LHCN-M2 (cell line): ENCODE measurements at regions not wholly inside any gene's neighbourhood (a gene's known extent, or its start where the extent isn't known, plus 50 kb on each side); places are given as distances from the start of the nearest gene placed in this dataset.
"Not testable (repeated sequence)": the region's sequence is repeated elsewhere in the genome, so short reads cannot be mapped to it uniquely, and the experiment has no call there.

ENCODE experiments used
- DNase-seq: peaks from one replicate; pipeline ENCODE4 v3.0.0-alpha.2; 2012; ENCODE audit warnings: low read depth

GRCh38 chr4:40681600-40681999 is 51.9 kb upstream of the RBM47 start:
- no peak for DNase-seq

GRCh38 chr4:40682290-40683101 is 52.8 kb upstream of the RBM47 start:
- DNase-seq: no peak

GRCh38 chr4:40683536-40684145 is 54.0 kb upstream of the RBM47 start:
- not testable (repeated sequence) for DNase-seq

DNA sequence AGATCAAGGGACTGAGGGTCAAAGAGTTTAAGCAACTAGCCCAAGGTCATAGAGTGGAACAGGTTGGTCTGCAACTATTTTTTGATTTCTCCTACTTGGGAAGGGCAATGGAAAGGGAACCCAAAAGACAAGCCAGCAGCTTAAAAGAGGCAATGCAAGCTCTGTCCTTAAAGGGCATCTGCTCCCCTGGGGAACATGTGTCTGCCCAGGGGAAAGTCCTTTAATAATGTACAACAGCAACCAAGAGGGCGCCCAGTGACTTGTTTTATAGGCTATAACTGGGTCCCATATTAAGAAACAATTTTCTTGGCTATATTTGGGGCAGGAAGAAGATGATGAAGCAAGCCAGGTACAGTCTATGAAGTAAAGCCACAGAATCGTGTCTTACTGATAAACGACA is 54.7 kb upstream of the RBM47 start:
- no peak for DNase-seq

DNA sequence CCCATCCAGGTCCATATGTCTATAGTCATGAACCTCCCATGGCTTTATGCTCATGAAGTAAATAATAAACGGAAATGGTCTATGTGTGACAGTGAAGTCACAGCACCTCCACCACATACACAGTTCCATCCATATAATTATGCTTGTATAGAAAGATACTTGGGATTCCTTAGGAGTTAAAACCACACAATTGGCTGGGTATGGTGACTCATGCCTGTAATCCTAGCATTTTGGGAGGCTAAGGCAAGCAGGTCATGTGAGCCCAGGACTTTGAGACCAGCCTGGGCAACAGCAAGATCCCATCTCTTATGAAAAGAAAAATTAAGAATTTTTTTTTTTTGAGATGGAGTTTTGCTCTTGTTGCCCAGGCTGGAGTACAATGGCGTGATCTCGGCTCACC is 55.6 kb upstream of the RBM47 start:
- peak; percentile 47 for DNase-seq

GRCh38 chr4:40686081-40686913 is 56.6 kb upstream of the RBM47 start:
- no peak for DNase-seq

GRCh38 chr4:40687676-40688389 is 58.2 kb upstream of the RBM47 start:
- no peak for DNase-seq

GRCh38 chr4:40688446-40689095 is 58.9 kb upstream of the RBM47 start:
- no peak for DNase-seq

- DNase-seq: no peak
Observed at GRCh38 chr4:40693946-40694345, 55.8 kb upstream of the NSUN7 start.

GRCh38 chr4:40697476-40697875 is 52.3 kb upstream of the NSUN7 start:
- DNase-seq: peak; percentile 17

DNA sequence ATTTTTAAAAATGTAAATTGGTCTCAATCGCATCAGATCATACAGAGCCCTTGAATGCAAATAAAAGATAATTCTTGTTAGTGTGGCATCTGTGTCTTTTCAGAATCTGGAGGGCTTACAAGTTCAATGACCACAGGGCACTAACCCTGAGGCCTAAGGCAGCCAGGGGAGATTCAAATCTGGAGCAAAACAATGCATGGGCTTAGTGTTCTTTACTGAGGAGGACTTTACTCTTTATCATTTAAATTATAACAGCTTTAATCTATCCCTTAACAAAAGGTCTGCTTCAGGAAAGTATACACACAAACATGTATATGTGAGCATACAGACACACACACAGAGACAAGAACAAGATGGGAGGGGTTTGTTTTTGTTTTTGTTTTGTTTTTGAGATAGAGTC is 51.0 kb upstream of the NSUN7 start:
- no peak for DNase-seq

DNA sequence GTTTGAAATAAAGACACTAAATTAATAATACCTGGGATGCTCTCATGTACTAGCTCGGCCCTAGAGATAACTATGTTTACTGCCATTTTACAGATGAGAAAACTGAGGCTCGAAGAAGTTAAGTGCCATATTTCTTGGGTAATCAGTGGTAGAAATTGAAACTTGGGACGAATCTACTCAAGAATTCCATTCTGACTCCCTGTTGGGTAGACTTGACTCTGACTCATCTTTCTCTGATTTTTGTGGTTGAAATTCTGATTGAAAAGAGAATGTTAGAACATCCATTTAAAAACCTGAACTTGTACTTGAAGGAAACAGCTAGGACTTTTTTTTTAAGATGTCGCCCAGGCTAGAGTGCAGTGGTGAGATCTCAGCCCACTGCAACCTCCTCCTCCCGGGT is 50.1 kb upstream of the NSUN7 start:
- DNase-seq: peak; percentile 60
